MCF 10A (cell line): ENCODE measurements at regions not wholly inside any gene's neighbourhood (a gene's known extent, or its start where the extent isn't known, plus 50 kb on each side); places are given as distances from the start of the nearest gene placed in this dataset.

Experiments used
- BruUV-seq: library from RNA; stranded (reverse); fragments of 400-500 nt; replicated peaks from 2 replicates; lab custom pipeline; 2021; lab: Mats Ljungman, UMichigan
- CTCF ChIA-PET: fragments of 300-600 bp; sonication (Branson Sonifier 250); formaldehyde crosslinking; extraction: SDS; loops from one replicate; lab custom pipeline; 2021; ENCODE audit warnings: antibody characterized with exemption, inconsistent platforms; lab: Yijun Ruan, JAX
- POLR2A ChIA-PET: fragments of 300-600, 350-650 bp; sonication (Branson Sonifier 250); formaldehyde crosslinking; extraction: SDS; loops from one replicate; lab custom pipeline; 2020; ENCODE audit warnings: antibody characterized with exemption, inconsistent platforms; lab: Yijun Ruan, JAX
- DNase-seq: peaks from one replicate; pipeline ENCODE4 v3.0.0-alpha.2; 2018; ENCODE audit not compliant: unreplicated experiment
- H3K27ac Mint-ChIP-seq: one replicate; pipeline ENCODE4 v1.8.0; 2022; ENCODE audit warnings: mild to moderate bottlenecking, low read depth, mixed read lengths; ENCODE audit not compliant: unreplicated experiment
- H3K27me3 Mint-ChIP-seq: one replicate; pipeline ENCODE4 v1.8.0; 2022; ENCODE audit warnings: mixed read lengths; ENCODE audit not compliant: insufficient read depth, unreplicated experiment
- H3K36me3 Mint-ChIP-seq: one replicate; pipeline ENCODE4 v1.8.0; 2022; ENCODE audit warnings: mild to moderate bottlenecking, moderate library complexity, mixed read lengths; ENCODE audit not compliant: insufficient read depth, unreplicated experiment
- H3K4me1 Mint-ChIP-seq: one replicate; pipeline ENCODE4 v1.8.0; 2022; ENCODE audit warnings: mixed read lengths; ENCODE audit not compliant: insufficient read depth, unreplicated experiment
- H3K4me3 Mint-ChIP-seq: one replicate; pipeline ENCODE4 v1.8.0; 2022; ENCODE audit warnings: mild to moderate bottlenecking, moderate library complexity, mixed read lengths; ENCODE audit not compliant: unreplicated experiment
- H3K9me3 Mint-ChIP-seq: one replicate; pipeline ENCODE4 v1.8.0; 2022; ENCODE audit warnings: mixed read lengths; ENCODE audit not compliant: unreplicated experiment
- intact Hi-C: fragments of 100-400 bp; cut with micrococcal nuclease; formaldehyde crosslinking; loops from 2 replicates; pipeline ENCODE4 v1.14.1; 2022
- TF ChIP-seq, protein P1 (sequence below): fragments of 200-600 bp; IDR thresholded peaks from one replicate; pipeline ENCODE4 v1.8.0; 2022; ENCODE audit warnings: antibody characterized with exemption, mild to moderate bottlenecking; ENCODE audit not compliant: unreplicated experiment

DNA sequence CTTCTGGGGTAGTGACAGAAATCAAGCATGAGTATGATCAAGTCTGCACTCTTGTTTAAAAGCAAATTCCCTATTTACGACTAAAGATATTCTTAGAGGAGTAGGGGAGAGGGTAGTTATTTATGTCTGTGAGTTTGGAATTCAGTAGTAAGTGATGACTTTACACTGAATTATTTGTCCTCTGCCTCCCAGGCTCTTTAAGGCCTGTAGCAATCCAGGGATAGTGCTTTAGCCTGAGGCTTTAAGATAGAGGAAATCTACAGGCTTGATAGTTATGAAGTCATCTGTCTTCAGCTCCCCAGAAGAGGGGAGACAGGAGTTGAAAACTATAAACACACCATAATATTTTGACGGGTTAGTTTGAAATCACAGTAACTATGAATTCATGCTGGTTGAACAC is 664.5 kb downstream of the EPM2A start:
- TF ChIP-seq, protein P1, sequence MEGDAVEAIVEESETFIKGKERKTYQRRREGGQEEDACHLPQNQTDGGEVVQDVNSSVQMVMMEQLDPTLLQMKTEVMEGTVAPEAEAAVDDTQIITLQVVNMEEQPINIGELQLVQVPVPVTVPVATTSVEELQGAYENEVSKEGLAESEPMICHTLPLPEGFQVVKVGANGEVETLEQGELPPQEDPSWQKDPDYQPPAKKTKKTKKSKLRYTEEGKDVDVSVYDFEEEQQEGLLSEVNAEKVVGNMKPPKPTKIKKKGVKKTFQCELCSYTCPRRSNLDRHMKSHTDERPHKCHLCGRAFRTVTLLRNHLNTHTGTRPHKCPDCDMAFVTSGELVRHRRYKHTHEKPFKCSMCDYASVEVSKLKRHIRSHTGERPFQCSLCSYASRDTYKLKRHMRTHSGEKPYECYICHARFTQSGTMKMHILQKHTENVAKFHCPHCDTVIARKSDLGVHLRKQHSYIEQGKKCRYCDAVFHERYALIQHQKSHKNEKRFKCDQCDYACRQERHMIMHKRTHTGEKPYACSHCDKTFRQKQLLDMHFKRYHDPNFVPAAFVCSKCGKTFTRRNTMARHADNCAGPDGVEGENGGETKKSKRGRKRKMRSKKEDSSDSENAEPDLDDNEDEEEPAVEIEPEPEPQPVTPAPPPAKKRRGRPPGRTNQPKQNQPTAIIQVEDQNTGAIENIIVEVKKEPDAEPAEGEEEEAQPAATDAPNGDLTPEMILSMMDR, result no peak
- Mint-ChIP-seq H3K36me3 (no peaks in the 10 kb centered on the region), H3K4me1 (peaks cover 6% of the 10 kb centered on the region), H3K9me3 (peaks cover 14% of the 10 kb centered on the region), H3K27ac (no peak overlapping the region), H3K27me3 (no peaks in the 10 kb centered on the region), H3K4me3 (no peak overlapping the region)
- DNase-seq, result no peak
- intact Hi-C loops, result no loop called here
- ChIA-PET CTCF (no interaction called here), POLR2A (interaction anchor here (0.6 to 1.6 kb wide), 2 partner anchors 17 to 416 kb away, joined by 3 to 4 read pairs; no protein-coding TSS in a partner anchor)
- no TSS peak for BruUV-seq

DNA sequence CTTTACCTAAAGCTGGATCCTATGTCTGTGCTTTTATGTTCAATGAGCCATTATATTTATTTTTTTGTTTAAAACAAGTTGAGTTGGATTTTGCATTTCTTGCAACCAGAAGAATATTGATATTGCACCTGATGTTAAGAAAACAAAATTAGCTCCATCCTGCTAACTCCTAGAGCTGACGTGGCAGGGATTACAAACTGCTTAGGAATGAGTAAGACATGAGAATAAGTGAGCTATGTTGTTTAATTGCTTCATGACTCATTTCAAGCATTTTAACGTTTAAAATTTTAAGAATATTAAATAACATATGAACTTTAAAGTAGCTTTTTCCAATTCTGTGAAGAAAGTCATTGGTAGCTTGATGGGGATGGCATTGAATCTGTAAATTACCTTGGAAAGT is 663.5 kb downstream of the EPM2A start:
- ChIA-PET POLR2A (no interaction called here), CTCF (interaction anchor here (1.1 kb wide), 1 partner anchor 52 kb away, joined by 3 read pairs; no protein-coding TSS in a partner anchor)
- no TSS peak for BruUV-seq
- peaks cover 14% of the 10 kb centered on the region for H3K9me3 Mint-ChIP-seq
- H3K27ac Mint-ChIP-seq, result no peak overlapping the region
- TF ChIP-seq, protein P1, result no peak
- intact Hi-C loops, result no loop called here
- peak; percentile 59 for DNase-seq
- no peaks in the 10 kb centered on the region for H3K27me3 Mint-ChIP-seq
- H3K4me1 Mint-ChIP-seq, result peaks cover 6% of the 10 kb centered on the region
- H3K36me3 Mint-ChIP-seq, result no peaks in the 10 kb centered on the region
- no peak overlapping the region for H3K4me3 Mint-ChIP-seq

DNA sequence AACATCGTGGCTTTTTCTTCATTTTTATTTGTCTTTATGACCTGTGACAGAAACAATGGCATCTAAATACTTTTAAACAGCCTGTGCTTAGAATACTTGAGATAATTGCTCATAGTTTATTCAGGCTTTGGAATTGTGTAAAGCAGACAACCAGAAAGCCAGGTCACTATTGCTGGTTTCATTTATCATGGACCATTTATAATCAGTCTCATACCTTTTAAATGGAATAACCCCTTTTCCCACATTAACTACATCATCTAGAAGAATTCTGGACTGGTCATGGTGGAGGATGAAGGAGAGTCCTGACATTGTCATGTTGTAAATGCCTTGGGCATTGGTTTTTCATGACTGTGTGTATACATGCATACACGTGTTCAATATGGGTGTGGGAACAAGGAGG is 661.5 kb downstream of the EPM2A start:
- Mint-ChIP-seq H3K9me3 (peaks cover 14% of the 10 kb centered on the region), H3K27ac (no peak overlapping the region), H3K4me1 (no peaks in the 10 kb centered on the region), H3K4me3 (no peak overlapping the region), H3K36me3 (no peaks in the 10 kb centered on the region), H3K27me3 (no peaks in the 10 kb centered on the region)
- no TSS peak for BruUV-seq
- intact Hi-C loops, result no loop called here
- no peak for DNase-seq
- ChIA-PET POLR2A (no interaction called here), CTCF (no interaction called here)
- TF ChIP-seq, protein P1, result no peak

GRCh38 chr6:145074805-145075204 is 660.5 kb downstream of the EPM2A start:
- Mint-ChIP-seq H3K27ac (no peak overlapping the region), H3K27me3 (no peaks in the 10 kb centered on the region), H3K4me1 (no peaks in the 10 kb centered on the region), H3K36me3 (no peaks in the 10 kb centered on the region), H3K4me3 (no peak overlapping the region), H3K9me3 (peaks cover 14% of the 10 kb centered on the region)
- no peak for DNase-seq
- no TSS peak for BruUV-seq
- intact Hi-C loops, result no loop called here
- ChIA-PET CTCF (interaction anchor here (0.6 to 0.7 kb wide), 2 partner anchors 828 to 1134 kb away, joined by 3 to 4 read pairs; no protein-coding TSS in a partner anchor), POLR2A (no interaction called here)
- TF ChIP-seq, protein P1, result no peak
